Brain microvascular endothelial cell (primary cell): ENCODE measurements at regions not wholly inside any gene's neighbourhood (a gene's known extent, or its start where the extent isn't known, plus 50 kb on each side); places are given as distances from the start of the nearest gene placed in this dataset.

Experiments
- DNase-seq: peaks from one replicate; pipeline ENCODE4 v3.0.0-alpha.2; 2020
- H3K27ac ChIP-seq: fragments of 250-450 bp; sonication (Bioruptor Pico); 2 replicates; pipeline ENCODE4 v1.5.1; 2020; ENCODE audit warnings: mild to moderate bottlenecking, moderate library complexity
- H3K27me3 ChIP-seq: fragments of 250-450 bp; sonication (Bioruptor Pico); replicated peaks from 2 replicates; pipeline ENCODE4 v1.5.1; 2020; ENCODE audit warnings: mild to moderate bottlenecking
- H3K36me3 ChIP-seq: fragments of 250-450 bp; sonication (Bioruptor Pico); replicated peaks from 2 replicates; pipeline ENCODE4 v1.5.1; 2020; ENCODE audit warnings: mild to moderate bottlenecking
- H3K4me3 ChIP-seq: 2 replicates; pipeline ENCODE4 v1.5.1; 2011; ENCODE audit warnings: low read depth, mild to moderate bottlenecking, control low read depth, low read length, moderate library complexity
- CTCF ChIP-seq: IDR thresholded peaks from 2 replicates; pipeline ENCODE4 v1.5.1; 2011; ENCODE audit warnings: low read depth, mild to moderate bottlenecking, moderate library complexity, low read length, control low read depth, inconsistent platforms; ENCODE audit errors: missing control alignments
- in situ Hi-C: cut with HindIII; loops from 2 replicates; pipeline ENCODE4 v1.10.0; 2017; ENCODE audit warnings: low sequenced_read_pairs, low pct_ligation_motif_present

- in situ Hi-C loops = no loop called here
- Histone ChIP-seq H3K27me3 (no peaks in the 10 kb centered on the region), H3K36me3 (no peaks in the 10 kb centered on the region), H3K4me3 (no peak overlapping the region), H3K27ac (no peak overlapping the region)
- TF ChIP-seq CTCF = no peak
- no peak for DNase-seq
Observed at GRCh38 chr3:23077126-23077525, 126.0 kb upstream of the UBE2E2 start.

- Histone ChIP-seq H3K4me3 (no peak overlapping the region), H3K27ac (no peak overlapping the region), H3K36me3 (no peaks in the 10 kb centered on the region), H3K27me3 (no peaks in the 10 kb centered on the region)
- in situ Hi-C loops = no loop called here
- DNase-seq = no peak
- no peak for TF ChIP-seq CTCF
Observed at GRCh38 chr3:23078735-23079134, 124.4 kb upstream of the UBE2E2 start.

GRCh38 chr3:23079976-23080375, 123.2 kb upstream of the UBE2E2 start:
- DNase-seq = no peak
- no peak for TF ChIP-seq CTCF
- Histone ChIP-seq H3K4me3 (no peak overlapping the region), H3K36me3 (no peaks in the 10 kb centered on the region), H3K27ac (no peak overlapping the region), H3K27me3 (no peaks in the 10 kb centered on the region)
- in situ Hi-C loops = no loop called here

GRCh38 chr3:23083701-23084100, 119.4 kb upstream of the UBE2E2 start:
- no peak for DNase-seq
- in situ Hi-C loops = no loop called here
- no peak for TF ChIP-seq CTCF
- H3K4me3 ChIP-seq = no peak overlapping the region
- no peak overlapping the region for H3K27ac ChIP-seq
- no peaks in the 10 kb centered on the region for H3K27me3 ChIP-seq
- no peaks in the 10 kb centered on the region for H3K36me3 ChIP-seq

- H3K36me3 ChIP-seq = no peaks in the 10 kb centered on the region
- H3K27ac ChIP-seq = no peak overlapping the region
- H3K4me3 ChIP-seq = no peak overlapping the region
- in situ Hi-C loops = no loop called here
- no peak for TF ChIP-seq CTCF
- no peaks in the 10 kb centered on the region for H3K27me3 ChIP-seq
- no peak for DNase-seq
Observed at GRCh38 chr3:23084367-23084766, 118.8 kb upstream of the UBE2E2 start.

GRCh38 chr3:23085261-23085660, 117.9 kb upstream of the UBE2E2 start:
- DNase-seq = peak; percentile 20
- TF ChIP-seq CTCF = no peak
- Histone ChIP-seq H3K27me3 (no peaks in the 10 kb centered on the region), H3K4me3 (no peak overlapping the region), H3K36me3 (no peaks in the 10 kb centered on the region), H3K27ac (peak overlapping the region; percentile 56)
- in situ Hi-C loops = no loop called here
